ENCODE measurements at regions not wholly inside any gene's neighbourhood (a gene's known extent, or its start where the extent isn't known, plus 50 kb on each side); places are given as distances from the start of the nearest gene placed in this dataset.

DNA sequence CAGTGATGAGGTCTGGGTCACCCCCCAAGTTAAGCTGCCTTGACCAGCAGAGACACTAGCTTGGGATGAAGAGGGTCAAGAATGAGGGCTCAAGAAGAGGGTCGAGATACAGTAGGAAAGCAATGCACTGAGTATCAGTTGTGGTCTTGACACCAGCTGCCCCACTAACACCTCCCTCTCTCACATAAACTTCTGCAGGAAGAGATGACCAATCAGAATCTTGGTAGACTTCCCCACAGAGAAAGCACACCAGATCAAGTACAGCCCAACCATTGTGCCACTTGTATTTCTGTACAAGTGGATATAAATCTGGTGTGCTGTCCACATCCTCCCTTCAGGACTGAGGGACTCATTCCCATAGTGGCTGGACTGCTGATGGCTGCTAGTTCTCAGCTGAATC lies 101.2 kb upstream of the ELL2 start:
- H2AFZ ChIP-seq (ENCODE audit: insufficient read depth, low read depth, low read length, poor library complexity, severe bottlenecking): no peak overlapping the region
- no peaks in the 10 kb centered on the region for H3K79me2 ChIP-seq (ENCODE audit: insufficient read depth, low read length)
- no peaks in the 10 kb centered on the region for H3K36me3 Mint-ChIP-seq
- WGBS (ENCODE audit: insufficient coverage): no CpG with 5 or more reads among the region's 1 CpG
- peaks cover 11% of the 10 kb centered on the region for H3K4me1 Mint-ChIP-seq
- no peaks in the 10 kb centered on the region for H3K36me3 ChIP-seq (replicated peaks in 1 of 2; ENCODE audit: control insufficient read depth in 1 of 2, insufficient read depth in 2 of 2, low read length in 2 of 2)
- no peaks in the 10 kb centered on the region for H3K9me3 ChIP-seq (replicated peaks in 1 of 2; ENCODE audit: control insufficient read depth in 1 of 2, insufficient read depth in 1 of 2, low read length in 2 of 2)
- H3K27ac Mint-ChIP-seq: no peak overlapping the region
- intact Hi-C loops (cut with micrococcal nuclease): no loop called here
- H3K4me2 ChIP-seq (replicated peaks; ENCODE audit: extremely low read depth, low read length, poor library complexity, severe bottlenecking): no peak overlapping the region
- peaks cover 0 to 6% (median 3%) of the 10 kb centered on the region in 7 donors for H3K9me3 Mint-ChIP-seq
- peaks cover 0 to 2% of the 10 kb centered on the region in 2 donors for H3K4me1 ChIP-seq (ENCODE audit: control insufficient read depth in 1 of 2, insufficient read depth in 2 of 2, low read length in 2 of 2)
- H3K27ac ChIP-seq (ENCODE audit: low read depth in 1 of 2, low read length in 2 of 2): no peak overlapping the region
- no peaks in the 10 kb centered on the region for H3K27me3 ChIP-seq (ENCODE audit: control insufficient read depth in 2 of 2, insufficient read depth in 2 of 2, low read length in 2 of 2)
- H3K27me3 Mint-ChIP-seq (ENCODE audit: low read depth in 3 of 3): peaks cover 0 to 2% (median 0%) of the 10 kb centered on the region in 3 donors
- H3K4me3 ChIP-seq (replicated peaks in 1 of 3; ENCODE audit: low read depth in 2 of 3, low read length in 3 of 3): no peak overlapping the region
- no peak for DNase-seq
- no peak overlapping the region for H3K9ac ChIP-seq (ENCODE audit: insufficient read depth, low read length, poor library complexity, severe bottlenecking)
- H4K20me1 ChIP-seq (ENCODE audit: insufficient read depth, low read length): no peaks in the 10 kb centered on the region
- no peak overlapping the region for H3K4me3 Mint-ChIP-seq
- TF ChIP-seq, protein P1, sequence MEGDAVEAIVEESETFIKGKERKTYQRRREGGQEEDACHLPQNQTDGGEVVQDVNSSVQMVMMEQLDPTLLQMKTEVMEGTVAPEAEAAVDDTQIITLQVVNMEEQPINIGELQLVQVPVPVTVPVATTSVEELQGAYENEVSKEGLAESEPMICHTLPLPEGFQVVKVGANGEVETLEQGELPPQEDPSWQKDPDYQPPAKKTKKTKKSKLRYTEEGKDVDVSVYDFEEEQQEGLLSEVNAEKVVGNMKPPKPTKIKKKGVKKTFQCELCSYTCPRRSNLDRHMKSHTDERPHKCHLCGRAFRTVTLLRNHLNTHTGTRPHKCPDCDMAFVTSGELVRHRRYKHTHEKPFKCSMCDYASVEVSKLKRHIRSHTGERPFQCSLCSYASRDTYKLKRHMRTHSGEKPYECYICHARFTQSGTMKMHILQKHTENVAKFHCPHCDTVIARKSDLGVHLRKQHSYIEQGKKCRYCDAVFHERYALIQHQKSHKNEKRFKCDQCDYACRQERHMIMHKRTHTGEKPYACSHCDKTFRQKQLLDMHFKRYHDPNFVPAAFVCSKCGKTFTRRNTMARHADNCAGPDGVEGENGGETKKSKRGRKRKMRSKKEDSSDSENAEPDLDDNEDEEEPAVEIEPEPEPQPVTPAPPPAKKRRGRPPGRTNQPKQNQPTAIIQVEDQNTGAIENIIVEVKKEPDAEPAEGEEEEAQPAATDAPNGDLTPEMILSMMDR (IDR thresholded peaks at IDR 0.05): no peak

DNA sequence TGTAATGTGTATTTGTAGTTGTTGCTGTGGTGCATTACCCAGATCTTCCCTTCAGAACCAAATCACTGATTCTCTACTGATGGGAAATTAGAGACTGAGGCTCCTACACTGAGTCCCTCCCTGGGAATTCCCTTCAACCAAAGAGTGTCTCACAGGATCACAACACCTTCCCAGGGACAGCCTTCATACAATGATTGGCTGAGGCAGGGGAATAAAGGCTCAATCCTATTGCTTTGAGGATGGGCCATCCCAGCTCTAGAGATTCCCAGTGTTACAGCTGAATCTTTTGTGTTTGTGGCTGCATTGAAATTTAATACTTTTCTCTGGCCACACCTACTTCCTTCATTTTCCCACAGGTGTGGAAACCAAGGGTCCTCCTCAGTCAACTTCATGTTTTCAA lies 96.4 kb upstream of the ELL2 start:
- H3K9me3 Mint-ChIP-seq: peaks cover 0 to 6% (median 3%) of the 10 kb centered on the region in 7 donors

More for the DNA sequence above, 96.4 kb upstream of the ELL2 start:
- Mint-ChIP-seq H3K27ac (no peak overlapping the region), H3K36me3 (no peaks in the 10 kb centered on the region), H3K4me3 (no peak overlapping the region), H3K4me1 (peaks cover 14% of the 10 kb centered on the region), H3K27me3 (ENCODE audit: low read depth in 3 of 3) (peaks cover 0 to 3% (median 2%) of the 10 kb centered on the region in 3 donors)
- no peaks in the 10 kb centered on the region for H3K36me3 ChIP-seq (replicated peaks in 1 of 2; ENCODE audit: control insufficient read depth in 1 of 2, insufficient read depth in 2 of 2, low read length in 2 of 2)
- no peaks in the 10 kb centered on the region for H3K79me2 ChIP-seq (ENCODE audit: insufficient read depth, low read length)
- H3K27me3 ChIP-seq (ENCODE audit: control insufficient read depth in 2 of 2, insufficient read depth in 2 of 2, low read length in 2 of 2): no peaks in the 10 kb centered on the region
- no peak overlapping the region for H2AFZ ChIP-seq (ENCODE audit: insufficient read depth, low read depth, low read length, poor library complexity, severe bottlenecking)
- no peak overlapping the region for H3K4me2 ChIP-seq (replicated peaks; ENCODE audit: extremely low read depth, low read length, poor library complexity, severe bottlenecking)
- H3K4me3 ChIP-seq (replicated peaks in 1 of 3; ENCODE audit: low read depth in 2 of 3, low read length in 3 of 3): no peak overlapping the region
- H3K4me1 ChIP-seq (ENCODE audit: control insufficient read depth in 1 of 2, insufficient read depth in 2 of 2, low read length in 2 of 2): peaks cover 9 to 12% of the 10 kb centered on the region in 2 donors
- DNase-seq: no peak
- intact Hi-C loops (cut with micrococcal nuclease): no loop called here
- TF ChIP-seq, protein P1 (IDR thresholded peaks at IDR 0.05): no peak
- H3K27ac ChIP-seq (ENCODE audit: low read depth in 1 of 2, low read length in 2 of 2): no peak overlapping the region
- H3K9me3 ChIP-seq (replicated peaks in 1 of 2; ENCODE audit: control insufficient read depth in 1 of 2, insufficient read depth in 1 of 2, low read length in 2 of 2): no peaks in the 10 kb centered on the region
- no peak overlapping the region for H3K9ac ChIP-seq (ENCODE audit: insufficient read depth, low read length, poor library complexity, severe bottlenecking)
- H4K20me1 ChIP-seq (ENCODE audit: insufficient read depth, low read length): no peaks in the 10 kb centered on the region
